Gastroesophageal sphincter (tissue), 4 donors: ENCODE measurements at regions not wholly inside any gene's neighbourhood (a gene's known extent, or its start where the extent isn't known, plus 50 kb on each side); places are given as distances from the start of the nearest gene placed in this dataset.
A peak's percentile ranks its signal among the peaks of the same experiment; 100 is the strongest.

Experiments used
- ATAC-seq: fragments of 150-250 bp; one replicate; pipeline ENCODE4 v1.9.1; 2016; ENCODE audit warnings: mild to moderate bottlenecking, moderate library complexity
- H3K27ac ChIP-seq, 4 donors: fragments of 200-600 bp; sonication (generic) in 3 of 4; 1 replicate in 3 of 4; 2 replicates in 1 of 4; pipeline ENCODE4 v1.5.1; 2016 to 2019
- H3K27me3 ChIP-seq: fragments of 200-600 bp; sonication (generic); one replicate; pipeline ENCODE4 v1.5.1; 2019
- H3K36me3 ChIP-seq, 2 donors: fragments of 200-600 bp; sonication (generic); one replicate each; pipeline ENCODE4 v1.5.1; 2019; ENCODE audit warnings: control low read depth in 1 of 2
- H3K4me1 ChIP-seq, 3 donors: fragments of 200-600 bp; sonication (generic); 1 replicate in 2 of 3; 2 replicates in 1 of 3; pipeline ENCODE4 v1.5.1; 2016 to 2019; ENCODE audit warnings: control low read depth in 2 of 3
- H3K4me3 ChIP-seq, 2 donors: fragments of 200-600 bp; sonication (generic); one replicate each; pipeline ENCODE4 v1.5.1; 2019; ENCODE audit warnings: mild to moderate bottlenecking in 1 of 2, moderate library complexity in 1 of 2
- H3K9me3 ChIP-seq, 3 donors: fragments of 200-600 bp; sonication (generic); one replicate each; pipeline ENCODE4 v1.5.1; 2017 to 2019; ENCODE audit warnings: control low read depth in 2 of 3
- CTCF ChIP-seq, 4 experiments: fragments of 200-600 bp in 2 of 4; fragments of 450-650 bp in 2 of 4; sonication (generic) in 1 of 4; IDR thresholded peaks; one replicate each; pipeline ENCODE4 v1.5.1; 2017 to 2019; ENCODE audit warnings: antibody characterized with exemption in 4 of 4, mild to moderate bottlenecking in 2 of 4, moderate library complexity in 2 of 4
- EP300 ChIP-seq: sonication (generic); formaldehyde crosslinking; IDR thresholded peaks from one replicate; pipeline ENCODE4 v1.6.1; 2017; ENCODE audit warnings: antibody characterized with exemption, mild to moderate bottlenecking
- POLR2A ChIP-seq, 2 donors: fragments of 450-650 bp; IDR thresholded peaks; one replicate each; pipeline ENCODE4 v1.6.1; 2017; ENCODE audit warnings: antibody characterized with exemption in 2 of 2, mild to moderate bottlenecking in 2 of 2, moderate library complexity in 1 of 2
- POLR2AphosphoS5 ChIP-seq: sonication (generic); formaldehyde crosslinking; IDR thresholded peaks from one replicate; pipeline ENCODE4 v1.6.1; 2017; ENCODE audit warnings: antibody characterized with exemption
- WGBS, 2 donors: methylation state at CpG; one replicate each; pipeline ENCODE4 v1.1.5; 2018; ENCODE audit warnings: low coverage in 1 of 2; 5-methylcytosine and 5-hydroxymethylcytosine counted together

- peaks cover 41% of the 10 kb centered on the region for H3K27me3 ChIP-seq
- H3K4me3 ChIP-seq = no peak overlapping the region
- no peak overlapping the region for H3K27ac ChIP-seq
- no peaks in the 10 kb centered on the region for H3K36me3 ChIP-seq
- 44 to 73% methylated on average over 2 of the region's 2 CpGs for WGBS, 2 donors
- peaks cover 0 to 7% (median 6%) of the 10 kb centered on the region in 3 donors for H3K4me1 ChIP-seq
- H3K9me3 ChIP-seq = peaks cover 0 to 21% (median 0%) of the 10 kb centered on the region in 3 donors
- ATAC-seq = no peak
- no peak for TF ChIP-seq CTCF (IDR thresholded peaks at IDR 0.05)
- no peak for TF ChIP-seq POLR2A (IDR thresholded peaks at IDR 0.05)
- no peak for TF ChIP-seq EP300
- TF ChIP-seq POLR2AphosphoS5 = no peak
These were observed 377.8 kb upstream of the RUNX1 start for GRCh38 chr21:35426897-35427296.

- no peak for ATAC-seq
- H3K9me3 ChIP-seq = peaks cover 0 to 21% (median 0%) of the 10 kb centered on the region in 3 donors
- peaks cover 41% of the 10 kb centered on the region for H3K27me3 ChIP-seq
- H3K4me3 ChIP-seq = no peak overlapping the region
- 48 to 51% methylated on average over 2 to 3 of the region's 3 CpGs for WGBS, 2 donors
- H3K27ac ChIP-seq = no peak overlapping the region
- no peaks in the 10 kb centered on the region for H3K36me3 ChIP-seq
- TF ChIP-seq POLR2A (IDR thresholded peaks at IDR 0.05) (no peak), POLR2AphosphoS5 (no peak), CTCF (IDR thresholded peaks at IDR 0.05) (no peak), EP300 (no peak)
- H3K4me1 ChIP-seq = peaks cover 0 to 7% (median 6%) of the 10 kb centered on the region in 3 donors
These were observed 377.4 kb upstream of the RUNX1 start for GRCh38 chr21:35426469-35426868.

- H3K36me3 ChIP-seq = no peaks in the 10 kb centered on the region
- 55 to 61% methylated on average over 2 to 3 of the region's 3 CpGs for WGBS, 2 donors
- H3K27ac ChIP-seq = no peak overlapping the region
- peaks cover 0 to 7% (median 6%) of the 10 kb centered on the region in 3 donors for H3K4me1 ChIP-seq
- no peak overlapping the region for H3K4me3 ChIP-seq
- TF ChIP-seq EP300 = no peak
- no peak for TF ChIP-seq POLR2A (IDR thresholded peaks at IDR 0.05)
- no peak for TF ChIP-seq POLR2AphosphoS5
- peaks cover 0 to 25% (median 0%) of the 10 kb centered on the region in 3 donors for H3K9me3 ChIP-seq
- peak; percentile 7 for ATAC-seq
- peaks cover 35% of the 10 kb centered on the region for H3K27me3 ChIP-seq
These were observed 375.0 kb upstream of the RUNX1 start for GRCh38 chr21:35424122-35424521.

GRCh38 chr21:35423709-35424108, 374.6 kb upstream of the RUNX1 start:
- 20 to 71% methylated on average over 1 of the region's 1 CpG for WGBS, 2 donors
- Histone ChIP-seq H3K4me3 (no peak overlapping the region), H3K27ac (no peak overlapping the region), H3K9me3 (peaks cover 0 to 25% (median 0%) of the 10 kb centered on the region in 3 donors), H3K4me1 (peaks cover 0 to 6% (median 3%) of the 10 kb centered on the region in 3 donors), H3K27me3 (peaks cover 31% of the 10 kb centered on the region), H3K36me3 (no peaks in the 10 kb centered on the region)
- TF ChIP-seq CTCF (IDR thresholded peaks at IDR 0.05) = no peak
- TF ChIP-seq EP300 = no peak
- peak; percentile 52 for TF ChIP-seq POLR2AphosphoS5
- TF ChIP-seq POLR2A (IDR thresholded peaks at IDR 0.05) = no peak
- ATAC-seq = peak; percentile 59

GRCh38 chr21:35422011-35422410, 372.9 kb upstream of the RUNX1 start:
- H3K27me3 ChIP-seq = peaks cover 17% of the 10 kb centered on the region
- no peaks in the 10 kb centered on the region for H3K4me1 ChIP-seq
- no peaks in the 10 kb centered on the region for H3K36me3 ChIP-seq
- peaks cover 0 to 25% (median 0%) of the 10 kb centered on the region in 3 donors for H3K9me3 ChIP-seq
- no peak overlapping the region for H3K27ac ChIP-seq
- TF ChIP-seq EP300 = no peak
- no peak for TF ChIP-seq POLR2AphosphoS5
- no peak for TF ChIP-seq CTCF (IDR thresholded peaks at IDR 0.05)
- no peak for TF ChIP-seq POLR2A (IDR thresholded peaks at IDR 0.05)
- no peak for ATAC-seq
- no peak overlapping the region for H3K4me3 ChIP-seq
